Liver (tissue), 8 donors: ENCODE measurements at regions not wholly inside any gene's neighbourhood (a gene's known extent, or its start where the extent isn't known, plus 50 kb on each side); places are given as distances from the start of the nearest gene placed in this dataset.

Experiments
- DNase-seq: peaks from one replicate; pipeline ENCODE4 v3.0.0-alpha.2; 2017; ENCODE audit warnings: low spot score
- H3K27ac ChIP-seq, 2 donors: one replicate each; pipeline ENCODE4 v1.7.0; 2013; ENCODE audit warnings: inconsistent platforms in 2 of 2, low read length in 2 of 2, control low read depth in 1 of 2, low read depth in 1 of 2, mild to moderate bottlenecking in 1 of 2
- H3K27me3 ChIP-seq, 4 donors: one replicate each; pipeline versions ENCODE4 v1.6.1 to v1.7.0; 2013; ENCODE audit warnings: low read length in 3 of 4, inconsistent platforms in 1 of 4, mild to moderate bottlenecking in 1 of 4, moderate library complexity in 1 of 4; ENCODE audit not compliant: control insufficient read depth in 4 of 4, insufficient read depth in 4 of 4
- H3K36me3 ChIP-seq, 4 donors: one replicate each; pipeline versions ENCODE4 v1.6.1 to v1.7.0; 2013; ENCODE audit warnings: low read length in 3 of 4, mild to moderate bottlenecking in 3 of 4, low read depth in 1 of 4, moderate library complexity in 1 of 4; ENCODE audit not compliant: control insufficient read depth in 4 of 4, insufficient read depth in 3 of 4
- H3K4me1 ChIP-seq, 4 donors: one replicate each; pipeline versions ENCODE4 v1.6.1 to v1.7.0; 2013; ENCODE audit warnings: low read length in 3 of 4, mild to moderate bottlenecking in 3 of 4, moderate library complexity in 1 of 4; ENCODE audit not compliant: control insufficient read depth in 4 of 4, insufficient read depth in 4 of 4
- H3K4me3 ChIP-seq, 3 donors: one replicate each; pipeline versions ENCODE4 v1.6.1 to v1.7.0; 2013; ENCODE audit warnings: low read length in 3 of 3, control low read depth in 1 of 3, low read depth in 1 of 3, mild to moderate bottlenecking in 1 of 3
- H3K9ac ChIP-seq, 2 donors: one replicate each; pipeline ENCODE4 v1.7.0; 2013; ENCODE audit warnings: low read length in 2 of 2, mild to moderate bottlenecking in 2 of 2, moderate library complexity in 2 of 2, control low read depth in 1 of 2, low read depth in 1 of 2
- H3K9me3 ChIP-seq, 4 donors: one replicate each; pipeline versions ENCODE4 v1.6.1 to v1.7.0; 2013; ENCODE audit warnings: low read length in 3 of 4; ENCODE audit not compliant: control insufficient read depth in 4 of 4
- ATF3 ChIP-seq: IDR thresholded peaks from 2 replicates; pipeline ENCODE4 v1.6.1; 2016; ENCODE audit warnings: antibody characterized with exemption
- CTCF ChIP-seq: fragments of 150-350 bp; IDR thresholded peaks from 2 replicates; pipeline ENCODE4 v1.5.1; 2017; ENCODE audit warnings: improper control_type of control experiment, low read depth, low read length; ENCODE audit not compliant: missing input control
- EGR1 ChIP-seq, 2 donors: IDR thresholded peaks; 2 replicates each; pipeline ENCODE4 v1.6.1; 2016 to 2018; ENCODE audit warnings: antibody characterized with exemption in 2 of 2, low read depth in 2 of 2
- FOXA1 ChIP-seq: IDR thresholded peaks from 2 replicates; pipeline ENCODE4 v1.6.1; 2016; ENCODE audit warnings: antibody characterized with exemption
- FOXA2 ChIP-seq: IDR thresholded peaks from 2 replicates; pipeline ENCODE4 v1.6.1; 2016; ENCODE audit warnings: antibody characterized with exemption
- GABPA ChIP-seq, 2 donors: IDR thresholded peaks in 1 of 2; conservative IDR thresholded peaks in 1 of 2; 2 replicates each; pipeline ENCODE4 v1.6.1; 2016; ENCODE audit warnings: antibody characterized with exemption in 2 of 2, mild to moderate bottlenecking in 1 of 2, moderate library complexity in 1 of 2
- HNF4A ChIP-seq, 2 donors: conservative IDR thresholded peaks; 2 replicates each; pipeline ENCODE4 v1.6.1; 2016; ENCODE audit warnings: antibody characterized with exemption in 2 of 2, mild to moderate bottlenecking in 2 of 2
- HNF4G ChIP-seq: IDR thresholded peaks from 2 replicates; pipeline ENCODE4 v1.6.1; 2016; ENCODE audit warnings: antibody characterized with exemption
- JUND ChIP-seq, 2 donors: IDR thresholded peaks; 2 replicates each; pipeline ENCODE4 v1.6.1; 2016; ENCODE audit warnings: antibody characterized with exemption in 2 of 2
- MAX ChIP-seq: IDR thresholded peaks from 2 replicates; pipeline ENCODE4 v1.6.1; 2016; ENCODE audit warnings: antibody characterized with exemption
- NR2F2 ChIP-seq: IDR thresholded peaks from 2 replicates; pipeline ENCODE4 v1.6.1; 2016; ENCODE audit warnings: antibody characterized with exemption
- RAD21 ChIP-seq, 2 donors: IDR thresholded peaks; 2 replicates each; pipeline ENCODE4 v1.6.1; 2016; ENCODE audit warnings: antibody characterized with exemption in 2 of 2, mild to moderate bottlenecking in 2 of 2
- REST ChIP-seq: IDR thresholded peaks from 2 replicates; pipeline ENCODE4 v1.6.1; 2016; ENCODE audit warnings: antibody characterized with exemption, mild to moderate bottlenecking
- RXRA ChIP-seq, 2 donors: IDR thresholded peaks; 2 replicates each; pipeline ENCODE4 v1.6.1; 2017 to 2018; ENCODE audit warnings: antibody characterized with exemption in 2 of 2, mild to moderate bottlenecking in 1 of 2
- SP1 ChIP-seq: IDR thresholded peaks from 2 replicates; pipeline ENCODE4 v1.6.1; 2018; ENCODE audit warnings: antibody characterized with exemption, mild to moderate bottlenecking
- TAF1 ChIP-seq: conservative IDR thresholded peaks from 2 replicates; pipeline ENCODE4 v1.6.1; 2016; ENCODE audit warnings: antibody characterized with exemption, mild to moderate bottlenecking
- ZBTB33 ChIP-seq: IDR thresholded peaks from 2 replicates; pipeline ENCODE4 v1.6.1; 2016; ENCODE audit warnings: antibody characterized with exemption
- WGBS: extraction: QIAGEN DNeasy Blood & Tissue Kit; methylation state at CpG from one replicate; pipeline ENCODE4 v1.1.7; 2013; 5-methylcytosine and 5-hydroxymethylcytosine counted together
- donor health status: healthy.
- donor health status: healthy.
- donor health status: healthy.
- donor health status: healthy.
- donor health status: healthy.

GRCh38 chr2:104952976-104953375 lies 84.9 kb upstream of the MRPS9 start:
- 89% methylated on average over 4 of the region's 4 CpGs for WGBS
- no peak for TF ChIP-seq TAF1
- no peak for TF ChIP-seq RAD21 (IDR thresholded peaks at IDR 0.05)
- TF ChIP-seq EGR1 (IDR thresholded peaks at IDR 0.05; ENCODE audit: low read depth in 2 of 2), result no peak
- TF ChIP-seq NR2F2, result no peak
- no peak for TF ChIP-seq GABPA (IDR thresholded peaks at IDR 0.05 in 1 of 2, conservative IDR thresholded peaks at IDR 0.05 in 1 of 2)
- TF ChIP-seq HNF4A (conservative IDR thresholded peaks at IDR 0.05), result no peak
- no peak for TF ChIP-seq HNF4G
- TF ChIP-seq ATF3, result no peak
- TF ChIP-seq MAX, result no peak
- TF ChIP-seq FOXA1, result no peak
- TF ChIP-seq REST, result no peak
- no peak for TF ChIP-seq RXRA (IDR thresholded peaks at IDR 0.05)
- TF ChIP-seq ZBTB33, result no peak
- Histone ChIP-seq H3K4me1 (no peaks in the 10 kb centered on the region), H3K27ac (no peak overlapping the region), H3K36me3 (no peaks in the 10 kb centered on the region), H3K9me3 (no peaks in the 10 kb centered on the region), H3K4me3 (no peak overlapping the region), H3K9ac (no peak overlapping the region), H3K27me3 (peaks cover 0 to 2% (median 0%) of the 10 kb centered on the region in 4 donors)
- DNase-seq, result no peak

GRCh38 chr2:104965900-104966299 lies 72.0 kb upstream of the MRPS9 start:
- TF ChIP-seq MAX (no peak), FOXA2 (no peak), HNF4G (no peak), CTCF (no peak), JUND (IDR thresholded peaks at IDR 0.05) (no peak), REST (no peak), SP1 (no peak), RAD21 (IDR thresholded peaks at IDR 0.05) (no peak), NR2F2 (no peak), HNF4A (conservative IDR thresholded peaks at IDR 0.05) (no peak), ZBTB33 (no peak), EGR1 (IDR thresholded peaks at IDR 0.05; ENCODE audit: low read depth in 2 of 2) (no peak), GABPA (IDR thresholded peaks at IDR 0.05 in 1 of 2, conservative IDR thresholded peaks at IDR 0.05 in 1 of 2) (no peak)
- Histone ChIP-seq H3K27me3 (no peaks in the 10 kb centered on the region), H3K36me3 (no peaks in the 10 kb centered on the region), H3K27ac (no peak overlapping the region), H3K4me3 (no peak overlapping the region), H3K9me3 (peaks cover 0 to 8% (median 1%) of the 10 kb centered on the region in 4 donors), H3K4me1 (no peaks in the 10 kb centered on the region), H3K9ac (no peak overlapping the region)
- no peak for DNase-seq
